Activated B cell treated with CpG ODN at 0.5 μM for 24 hours (primary cell): ENCODE measurements at regions not wholly inside any gene's neighbourhood (a gene's known extent, or its start where the extent isn't known, plus 50 kb on each side); places are given as distances from the start of the nearest gene placed in this dataset.
"Not testable (repeated sequence)": the region's sequence is repeated elsewhere in the genome, so short reads cannot be mapped to it uniquely, and the experiment has no call there.

Experiments used
- ATAC-seq: fragments of 200-7000 bp; cut with Tn5 transposase; one replicate; pipeline ENCODE4 v1.10.0; 2021; ENCODE audit warnings: low read depth, mild to moderate bottlenecking, moderate library complexity
- CTCF ChIA-PET: fragments of 350-600 bp; sonication (Branson Sonifier 250); formaldehyde crosslinking; loops from one replicate; lab custom pipeline; 2021; ENCODE audit warnings: antibody characterized with exemption; lab: Charles Lee
- POLR2A ChIA-PET: fragments of 350-600 bp; sonication (Branson Sonifier 250); formaldehyde crosslinking; loops from one replicate; lab custom pipeline; 2021; ENCODE audit warnings: antibody characterized with exemption; lab: Charles Lee
- DNase-seq: peaks from one replicate; pipeline ENCODE4 v3.0.0; 2022
- H3K27ac Mint-ChIP-seq: one replicate; pipeline ENCODE4 v1.8.0; 2020; ENCODE audit warnings: mixed read lengths
- H3K27me3 Mint-ChIP-seq: one replicate; pipeline ENCODE4 v1.8.0; 2021; ENCODE audit warnings: mixed read lengths
- H3K36me3 Mint-ChIP-seq: one replicate; pipeline ENCODE4 v1.8.0; 2021; ENCODE audit warnings: low read depth, mixed read lengths
- H3K4me1 Mint-ChIP-seq: one replicate; pipeline ENCODE4 v1.8.0; 2021; ENCODE audit warnings: mixed read lengths
- H3K4me3 Mint-ChIP-seq: one replicate; pipeline ENCODE4 v1.8.0; 2020; ENCODE audit warnings: mild to moderate bottlenecking, mixed read lengths
- H3K9me3 Mint-ChIP-seq: one replicate; pipeline ENCODE4 v1.8.0; 2020; ENCODE audit warnings: mixed read lengths
- intact Hi-C: fragments of 100-400 bp; cut with micrococcal nuclease; formaldehyde crosslinking; loops from one replicate; pipeline ENCODE4 v1.15.1; 2024
- TF ChIP-seq, protein P1 (sequence below): fragments of 200-600 bp; IDR thresholded peaks from one replicate; pipeline ENCODE4 v1.8.0; 2022; ENCODE audit warnings: antibody characterized with exemption, mild to moderate bottlenecking

GRCh38 chr14:100429537-100429936 is 106.4 kb downstream of the SLC25A47 start:
- intact Hi-C loops, result no loop called here
- Mint-ChIP-seq H3K36me3 (peaks cover 4% of the 10 kb centered on the region), H3K27me3 (no peaks in the 10 kb centered on the region), H3K27ac (no peak overlapping the region), H3K4me1 (peaks cover 1% of the 10 kb centered on the region), H3K4me3 (no peak overlapping the region), H3K9me3 (no peaks in the 10 kb centered on the region)
- no peak for ATAC-seq
- CTCF ChIA-PET, result no interaction called here
- POLR2A ChIA-PET, result no interaction called here
- TF ChIP-seq, protein P1, sequence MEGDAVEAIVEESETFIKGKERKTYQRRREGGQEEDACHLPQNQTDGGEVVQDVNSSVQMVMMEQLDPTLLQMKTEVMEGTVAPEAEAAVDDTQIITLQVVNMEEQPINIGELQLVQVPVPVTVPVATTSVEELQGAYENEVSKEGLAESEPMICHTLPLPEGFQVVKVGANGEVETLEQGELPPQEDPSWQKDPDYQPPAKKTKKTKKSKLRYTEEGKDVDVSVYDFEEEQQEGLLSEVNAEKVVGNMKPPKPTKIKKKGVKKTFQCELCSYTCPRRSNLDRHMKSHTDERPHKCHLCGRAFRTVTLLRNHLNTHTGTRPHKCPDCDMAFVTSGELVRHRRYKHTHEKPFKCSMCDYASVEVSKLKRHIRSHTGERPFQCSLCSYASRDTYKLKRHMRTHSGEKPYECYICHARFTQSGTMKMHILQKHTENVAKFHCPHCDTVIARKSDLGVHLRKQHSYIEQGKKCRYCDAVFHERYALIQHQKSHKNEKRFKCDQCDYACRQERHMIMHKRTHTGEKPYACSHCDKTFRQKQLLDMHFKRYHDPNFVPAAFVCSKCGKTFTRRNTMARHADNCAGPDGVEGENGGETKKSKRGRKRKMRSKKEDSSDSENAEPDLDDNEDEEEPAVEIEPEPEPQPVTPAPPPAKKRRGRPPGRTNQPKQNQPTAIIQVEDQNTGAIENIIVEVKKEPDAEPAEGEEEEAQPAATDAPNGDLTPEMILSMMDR, result no peak
- DNase-seq, result no peak

DNA sequence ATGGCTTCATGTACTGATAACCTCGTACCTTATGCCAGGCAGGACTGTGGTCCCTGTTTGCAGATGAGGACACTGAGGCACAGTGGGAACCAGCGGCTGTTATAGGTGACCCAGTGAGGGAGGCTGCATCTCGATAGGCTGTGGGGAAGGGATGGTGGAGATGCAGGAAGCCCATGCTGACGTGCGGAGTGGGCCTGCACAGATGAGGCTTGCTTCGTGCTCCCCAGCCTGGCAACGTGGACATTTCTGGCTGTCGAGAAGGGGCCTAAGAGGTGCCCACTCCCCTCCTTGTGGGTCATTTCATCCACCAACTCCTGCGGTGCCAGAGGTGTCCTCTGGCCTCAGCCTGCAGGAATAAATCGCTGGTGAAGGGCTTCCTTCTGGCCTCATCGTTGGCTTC is 107.4 kb downstream of the SLC25A47 start:
- Mint-ChIP-seq H3K27me3 (no peaks in the 10 kb centered on the region), H3K36me3 (peaks cover 4% of the 10 kb centered on the region), H3K27ac (no peak overlapping the region), H3K4me3 (no peak overlapping the region), H3K4me1 (peaks cover 1% of the 10 kb centered on the region), H3K9me3 (no peaks in the 10 kb centered on the region)
- ChIA-PET POLR2A (no interaction called here), CTCF (no interaction called here)
- intact Hi-C loops, result no loop called here
- DNase-seq (no peak), ATAC-seq (no peak)
- TF ChIP-seq, protein P1, result no peak

DNA sequence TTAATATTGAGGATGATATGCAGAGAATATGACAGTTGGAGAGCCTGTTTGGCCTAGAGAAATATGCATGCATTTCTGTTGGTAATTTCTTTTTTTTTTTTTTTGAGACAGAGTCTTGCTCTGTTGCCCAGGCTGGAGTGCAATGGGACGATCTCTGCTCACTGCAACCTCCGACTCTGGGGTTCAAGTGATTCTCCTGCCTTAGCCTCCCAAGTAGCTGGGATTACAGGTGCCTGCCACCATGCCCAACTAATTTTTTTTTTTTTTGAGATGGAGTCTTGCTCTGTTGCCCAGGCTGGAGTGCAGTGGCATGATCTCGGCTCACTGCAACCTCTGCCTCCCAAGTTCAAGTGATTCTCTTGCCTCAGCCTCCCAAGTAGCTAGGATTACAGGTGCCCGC is 108.3 kb downstream of the SLC25A47 start:
- DNase-seq, intact Hi-C loops, ATAC-seq, POLR2A ChIA-PET, H3K4me1 Mint-ChIP-seq, H3K9me3 Mint-ChIP-seq, H3K4me3 Mint-ChIP-seq, H3K27me3 Mint-ChIP-seq, H3K36me3 Mint-ChIP-seq, CTCF ChIA-PET, H3K27ac Mint-ChIP-seq: not testable (repeated sequence)

GRCh38 chr14:100432652-100433427 is 109.7 kb downstream of the SLC25A47 start:
- no peaks in the 10 kb centered on the region for H3K9me3 Mint-ChIP-seq

DNA sequence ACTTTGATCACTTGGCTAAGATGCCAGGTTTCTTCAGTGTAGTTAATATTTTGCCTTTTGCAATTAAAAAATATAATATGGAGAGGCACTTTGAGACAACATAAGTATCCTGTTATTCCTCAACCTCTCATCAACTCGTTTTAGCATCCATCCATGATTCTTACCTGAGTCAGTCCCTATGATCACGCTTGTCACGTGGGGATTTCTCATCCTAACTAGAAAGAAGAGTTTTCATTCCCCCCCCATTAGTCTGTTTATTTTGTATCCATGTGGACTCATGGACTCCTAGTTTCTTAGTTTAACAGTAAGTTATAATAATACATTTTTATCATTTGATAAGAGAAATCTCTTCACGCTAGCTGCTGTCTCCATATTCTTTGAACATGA is 110.3 kb downstream of the SLC25A47 start:
- Mint-ChIP-seq H3K4me1 (peaks cover 1% of the 10 kb centered on the region), H3K27me3 (no peaks in the 10 kb centered on the region), H3K9me3 (no peaks in the 10 kb centered on the region), H3K4me3 (no peak overlapping the region), H3K36me3 (peaks cover 4% of the 10 kb centered on the region), H3K27ac (no peak overlapping the region)
- intact Hi-C loops, result no loop called here
- TF ChIP-seq, protein P1, result no peak
- ChIA-PET POLR2A (no interaction called here), CTCF (no interaction called here)
- DNase-seq, result no peak
- no peak for ATAC-seq

More at GRCh38 chr14:100432652-100433427, 109.7 kb downstream of the SLC25A47 start:
- ChIA-PET CTCF (no interaction called here), POLR2A (no interaction called here)
- Mint-ChIP-seq H3K4me1 (peaks cover 1% of the 10 kb centered on the region), H3K36me3 (peaks cover 4% of the 10 kb centered on the region), H3K4me3 (no peak overlapping the region), H3K27ac (no peak overlapping the region), H3K27me3 (no peaks in the 10 kb centered on the region)
- TF ChIP-seq, protein P1, result no peak
- intact Hi-C loops, result no loop called here
- DNase-seq (no peak), ATAC-seq (no peak)
